Right lobe of liver (tissue), 6 donors: ENCODE measurements at regions not wholly inside any gene's neighbourhood (a gene's known extent, or its start where the extent isn't known, plus 50 kb on each side); places are given as distances from the start of the nearest gene placed in this dataset.

ENCODE experiments used
- ATAC-seq, 4 donors: fragments of 200-7000 bp; cut with Tn5 transposase; one replicate each; pipeline ENCODE4 v1.9.1; 2020; ENCODE audit warnings: mild to moderate bottlenecking in 4 of 4, moderate library complexity in 4 of 4
- DNase-seq, 3 donors: peaks; one replicate each; pipeline ENCODE4 v3.0.0-alpha.2; 2020
- H3K27ac ChIP-seq, 3 donors: fragments of 200-600 bp; one replicate each; pipeline ENCODE4 v1.8.0; 2022
- H3K27me3 ChIP-seq, 2 donors: fragments of 200-600 bp; one replicate each; pipeline ENCODE4 v1.8.0; 2022
- H3K36me3 ChIP-seq, 4 donors: fragments of 200-600 bp; sonication (generic) in 1 of 4; one replicate each; pipeline versions ENCODE4 v1.5.1 to v1.8.0; 2017 to 2022; ENCODE audit warnings: control low read depth in 1 of 4
- H3K4me1 ChIP-seq, 4 donors: fragments of 200-600 bp; sonication (generic) in 1 of 4; one replicate each; pipeline versions ENCODE4 v1.5.1 to v1.8.0; 2017 to 2022; ENCODE audit warnings: control low read depth in 1 of 4
- H3K4me3 ChIP-seq, 3 donors: fragments of 200-600 bp; one replicate each; pipeline ENCODE4 v1.8.0; 2022
- H3K9me3 ChIP-seq, 4 donors: fragments of 200-600 bp; sonication (generic) in 1 of 4; one replicate each; pipeline versions ENCODE4 v1.5.1 to v1.8.0; 2017 to 2022; ENCODE audit warnings: control low read depth in 1 of 4
- POLR2A ChIP-seq: fragments of 450-650 bp; IDR thresholded peaks from one replicate; pipeline ENCODE4 v1.6.1; 2017; ENCODE audit warnings: antibody characterized with exemption, mild to moderate bottlenecking
- whole genome bisulfite sequencing: methylation state at CpG from one replicate; pipeline ENCODE4 v1.1.6; 2018; ENCODE audit warnings: low coverage, low lambda C conversion rate; ENCODE audit not compliant: insufficient coverage; ENCODE audit errors: missing lambda C conversion rate; 5-methylcytosine and 5-hydroxymethylcytosine counted together
- intact Hi-C, 2 donors: fragments of 100-400 bp; cut with DNase I; formaldehyde crosslinking; loops; one replicate each; pipeline versions ENCODE4 v1.11.2 to v1.14.1; 2022
- TF ChIP-seq, protein P1 (sequence below), 4 donors: fragments of 200-600 bp in 3 of 4; fragments of 450-650 bp in 1 of 4; IDR thresholded peaks; one replicate each; pipeline versions ENCODE4 v1.5.1 to v1.8.0; 2016 to 2022; ENCODE audit warnings: antibody characterized with exemption in 4 of 4, mild to moderate bottlenecking in 2 of 4
- donor health status: DM: no; HTN: yes; CAD: no.
- donor health status: DM: no; HTN: no; CAD: no.
- donor health status: DM: no; HTN: no; CAD: no.
- donor health status: DM: no; HTN: yes; CAD: no.
- donor health status: DM: no; HTN: yes; CAD: no.

GRCh38 chr15:94077938-94078337 lies 153.4 kb upstream of the MCTP2 start:
- no peak overlapping the region for H3K27ac ChIP-seq
- H3K9me3 ChIP-seq, result no peaks in the 10 kb centered on the region

GRCh38 chr15:94075349-94075748 lies 156.0 kb upstream of the MCTP2 start:
- ATAC-seq (no peak), DNase-seq (no peak)
- Histone ChIP-seq H3K9me3 (no peaks in the 10 kb centered on the region), H3K4me1 (no peaks in the 10 kb centered on the region), H3K36me3 (no peaks in the 10 kb centered on the region), H3K27me3 (no peaks in the 10 kb centered on the region), H3K27ac (no peak overlapping the region), H3K4me3 (no peak overlapping the region)
- TF ChIP-seq, protein P1, sequence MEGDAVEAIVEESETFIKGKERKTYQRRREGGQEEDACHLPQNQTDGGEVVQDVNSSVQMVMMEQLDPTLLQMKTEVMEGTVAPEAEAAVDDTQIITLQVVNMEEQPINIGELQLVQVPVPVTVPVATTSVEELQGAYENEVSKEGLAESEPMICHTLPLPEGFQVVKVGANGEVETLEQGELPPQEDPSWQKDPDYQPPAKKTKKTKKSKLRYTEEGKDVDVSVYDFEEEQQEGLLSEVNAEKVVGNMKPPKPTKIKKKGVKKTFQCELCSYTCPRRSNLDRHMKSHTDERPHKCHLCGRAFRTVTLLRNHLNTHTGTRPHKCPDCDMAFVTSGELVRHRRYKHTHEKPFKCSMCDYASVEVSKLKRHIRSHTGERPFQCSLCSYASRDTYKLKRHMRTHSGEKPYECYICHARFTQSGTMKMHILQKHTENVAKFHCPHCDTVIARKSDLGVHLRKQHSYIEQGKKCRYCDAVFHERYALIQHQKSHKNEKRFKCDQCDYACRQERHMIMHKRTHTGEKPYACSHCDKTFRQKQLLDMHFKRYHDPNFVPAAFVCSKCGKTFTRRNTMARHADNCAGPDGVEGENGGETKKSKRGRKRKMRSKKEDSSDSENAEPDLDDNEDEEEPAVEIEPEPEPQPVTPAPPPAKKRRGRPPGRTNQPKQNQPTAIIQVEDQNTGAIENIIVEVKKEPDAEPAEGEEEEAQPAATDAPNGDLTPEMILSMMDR (IDR thresholded peaks at IDR 0.05), result no peak
- no peak for TF ChIP-seq POLR2A
- intact Hi-C loops, result no loop called here
- WGBS, result 42% methylated on average over 8 of the region's 9 CpGs

More at GRCh38 chr15:94077938-94078337, 153.4 kb upstream of the MCTP2 start:
- 70% methylated on average over 2 of the region's 2 CpGs for whole genome bisulfite sequencing
- DNase-seq (no peak), ATAC-seq (no peak)
- TF ChIP-seq POLR2A, result no peak
- TF ChIP-seq, protein P1 (IDR thresholded peaks at IDR 0.05), result no peak
- Histone ChIP-seq H3K36me3 (no peaks in the 10 kb centered on the region), H3K27me3 (no peaks in the 10 kb centered on the region), H3K4me3 (no peak overlapping the region), H3K4me1 (no peaks in the 10 kb centered on the region)
- intact Hi-C loops, result no loop called here

DNA sequence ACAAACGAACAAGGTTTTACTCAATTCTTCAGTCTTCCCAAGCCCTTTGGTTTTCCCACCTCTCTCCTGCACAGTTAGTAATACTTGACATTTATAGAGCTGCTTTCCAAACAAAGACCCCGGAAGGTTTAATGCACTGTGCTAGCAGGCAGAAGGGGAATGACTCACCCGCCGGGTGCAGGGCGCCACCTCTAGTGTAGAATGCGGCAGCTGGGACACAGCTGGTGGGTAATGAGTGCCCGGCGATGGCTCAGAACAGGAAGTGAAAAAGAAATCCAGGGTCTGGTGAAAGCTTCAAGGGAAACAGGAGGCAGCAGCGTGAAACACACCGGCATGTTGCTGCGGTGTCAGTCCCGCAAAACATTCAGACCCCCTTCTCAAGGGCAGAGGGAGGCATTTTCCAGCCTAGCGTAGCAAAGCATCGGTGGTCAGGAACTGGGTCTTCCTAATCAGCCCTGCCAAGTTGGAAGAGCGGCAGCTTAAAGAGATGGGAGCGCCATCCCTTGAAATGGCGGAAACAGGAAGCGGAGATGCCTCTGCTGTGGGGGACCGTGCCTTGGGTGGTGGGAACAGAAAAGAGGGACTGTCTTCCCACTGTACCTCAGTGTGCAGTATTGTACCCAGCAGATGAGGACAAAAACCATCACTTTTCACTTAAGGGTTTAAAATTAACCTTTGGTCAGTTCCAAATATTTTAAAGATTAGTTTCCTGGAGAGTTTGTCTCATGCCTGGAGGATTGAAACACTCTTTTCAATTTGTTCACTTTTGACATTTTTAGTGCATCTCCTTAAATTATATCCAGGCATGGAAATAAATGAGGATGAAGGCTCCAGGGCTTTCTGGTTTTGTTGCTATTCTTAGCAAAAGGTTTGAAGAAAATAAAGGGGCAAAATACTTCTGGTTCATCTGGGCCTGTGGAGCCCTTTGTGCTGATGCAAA lies 160.7 kb upstream of the MCTP2 start:
- ATAC-seq (no peak), DNase-seq (no peak)
- Histone ChIP-seq H3K4me3 (no peak overlapping the region), H3K36me3 (no peaks in the 10 kb centered on the region), H3K9me3 (no peaks in the 10 kb centered on the region), H3K4me1 (no peaks in the 10 kb centered on the region), H3K27ac (no peak overlapping the region), H3K27me3 (no peaks in the 10 kb centered on the region)
- no peak for TF ChIP-seq POLR2A
- TF ChIP-seq, protein P1 (IDR thresholded peaks at IDR 0.05), result no peak
- 62% methylated on average over 15 of the region's 19 CpGs for WGBS
- intact Hi-C loops, result no loop called here

DNA sequence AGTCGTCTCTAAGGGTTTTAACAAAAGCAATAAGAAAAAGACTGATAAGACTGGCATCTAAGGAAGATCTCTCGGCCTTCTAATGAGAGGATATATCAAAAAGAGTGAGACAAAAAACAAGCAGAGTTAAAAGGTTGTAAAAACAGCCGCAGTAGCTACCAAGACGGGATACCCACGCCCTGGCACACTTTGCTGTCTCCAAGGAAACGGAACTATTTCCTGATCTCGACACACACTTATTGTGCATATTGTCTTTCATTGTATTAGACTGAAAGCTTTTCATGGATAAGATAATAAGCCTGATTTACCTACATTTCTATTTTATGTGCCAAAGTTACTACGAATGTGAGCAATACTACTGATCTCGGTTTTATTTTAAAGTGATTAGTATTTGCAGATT lies 161.5 kb upstream of the MCTP2 start:
- no peaks in the 10 kb centered on the region for H3K4me1 ChIP-seq
- intact Hi-C loops, result no loop called here
- ATAC-seq (no peak), DNase-seq (no peak)
- H3K9me3 ChIP-seq, result no peaks in the 10 kb centered on the region
- no peak overlapping the region for H3K27ac ChIP-seq
- H3K36me3 ChIP-seq, result no peaks in the 10 kb centered on the region
- 50% methylated on average over 9 of the region's 9 CpGs for WGBS
- TF ChIP-seq, protein P1 (IDR thresholded peaks at IDR 0.05), result no peak
- no peak for TF ChIP-seq POLR2A
- no peak overlapping the region for H3K4me3 ChIP-seq
- no peaks in the 10 kb centered on the region for H3K27me3 ChIP-seq
